ENCODE measurements at regions not wholly inside any gene's neighbourhood (a gene's known extent, or its start where the extent isn't known, plus 50 kb on each side); places are given as distances from the start of the nearest gene placed in this dataset.

- TF ChIP-seq CTCF (IDR thresholded peaks at IDR 0.05; ENCODE audit: low read depth, low read length, poor library complexity, severe bottlenecking) (no peak), EZH2phosphoT487 (IDR thresholded peaks at IDR 0.05; ENCODE audit: borderline replicate concordance, low read length) (no peak)
Measured at GRCh38 chr7:29637374-29637773, 73.7 kb downstream of the PRR15 start.

All from DOHH2 (cell line).